HG03139 (cell line): ENCODE measurements at regions not wholly inside any gene's neighbourhood (a gene's known extent, or its start where the extent isn't known, plus 50 kb on each side); places are given as distances from the start of the nearest gene placed in this dataset.

Experiments used
- ATAC-seq: cut with Tn5 transposase; IDR thresholded peaks from one replicate; pipeline ENCODE4 v1.9.1; 2021; ENCODE audit not compliant: unreplicated experiment

DNA sequence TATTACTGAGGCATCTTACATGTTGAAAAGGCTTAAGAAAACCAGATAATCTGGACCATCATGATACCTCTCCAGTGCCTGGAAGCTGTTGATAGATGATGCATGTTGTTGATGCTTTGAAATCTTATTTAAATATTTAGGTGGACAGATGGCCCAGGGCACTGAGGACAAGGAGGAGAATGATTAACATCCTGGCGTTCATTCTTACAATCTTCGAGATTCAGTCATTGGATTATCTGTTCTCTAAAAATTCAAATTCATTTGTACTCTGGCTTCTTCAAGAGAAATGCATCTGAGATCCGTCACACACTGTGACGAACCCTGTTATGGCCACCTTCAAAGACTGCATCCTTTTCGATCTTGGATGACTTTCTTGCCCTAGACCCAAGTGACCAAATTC lies 121.3 kb upstream of the IGF1 start:
- ATAC-seq = no peak

DNA sequence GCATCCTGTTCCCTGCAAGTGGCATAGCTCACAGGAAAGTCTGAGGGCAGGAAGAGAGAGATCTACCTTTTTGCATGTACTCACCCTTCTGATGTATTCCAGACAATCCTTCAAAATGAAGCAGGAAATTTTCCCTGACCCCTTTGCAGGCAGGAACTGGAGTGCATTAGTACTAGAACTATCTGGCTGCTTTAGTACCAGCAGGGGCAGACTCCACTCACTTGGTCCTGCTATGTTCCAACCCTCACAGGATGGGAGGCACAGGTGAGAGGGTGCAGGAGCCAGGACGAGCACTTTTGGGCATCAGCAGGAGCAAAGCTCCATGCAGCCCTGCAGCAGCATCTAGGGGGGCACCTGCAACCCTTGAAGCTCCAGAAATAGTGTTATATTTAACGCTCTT lies 116.3 kb upstream of the IGF1 start:
- no peak for ATAC-seq

DNA sequence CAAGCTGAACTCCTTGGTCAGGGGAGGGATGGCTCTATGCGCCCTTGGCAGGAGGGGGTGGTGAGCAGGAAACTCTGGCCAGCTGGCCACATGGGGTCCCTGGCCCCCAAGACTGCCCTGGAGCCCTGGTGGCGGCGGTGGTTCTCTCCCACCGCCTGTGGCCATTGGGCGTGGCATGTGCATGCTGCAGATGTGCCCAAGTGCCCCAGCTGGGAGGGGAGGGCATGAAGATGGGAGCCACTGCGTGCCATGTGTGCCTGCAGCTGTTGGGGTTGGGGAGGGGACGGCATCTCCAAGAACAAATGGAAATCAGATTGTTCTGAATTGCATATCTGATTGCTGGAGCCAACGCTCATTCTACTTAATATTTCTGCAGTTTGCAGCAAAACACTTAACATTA lies 115.7 kb upstream of the IGF1 start:
- ATAC-seq = no peak

DNA sequence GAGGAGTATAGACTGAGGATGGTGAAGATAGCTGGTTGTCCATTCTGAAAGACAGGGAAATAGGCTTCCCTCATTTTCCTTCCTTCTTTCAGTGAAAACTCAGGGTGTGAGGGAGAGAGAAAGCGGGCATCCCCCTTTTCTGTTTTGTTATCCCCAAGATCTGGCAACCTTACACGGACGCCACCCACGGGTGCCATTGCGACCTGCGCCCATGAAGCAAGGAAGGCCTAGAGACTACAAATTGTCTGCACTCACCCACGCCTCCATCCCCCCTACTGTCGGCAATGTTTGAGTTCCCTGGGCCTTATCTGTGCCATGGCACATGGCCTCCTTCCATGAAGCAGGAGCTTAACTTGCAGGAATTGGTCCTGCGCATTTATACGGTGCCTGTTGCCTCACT lies 115.0 kb upstream of the IGF1 start:
- no peak for ATAC-seq

DNA sequence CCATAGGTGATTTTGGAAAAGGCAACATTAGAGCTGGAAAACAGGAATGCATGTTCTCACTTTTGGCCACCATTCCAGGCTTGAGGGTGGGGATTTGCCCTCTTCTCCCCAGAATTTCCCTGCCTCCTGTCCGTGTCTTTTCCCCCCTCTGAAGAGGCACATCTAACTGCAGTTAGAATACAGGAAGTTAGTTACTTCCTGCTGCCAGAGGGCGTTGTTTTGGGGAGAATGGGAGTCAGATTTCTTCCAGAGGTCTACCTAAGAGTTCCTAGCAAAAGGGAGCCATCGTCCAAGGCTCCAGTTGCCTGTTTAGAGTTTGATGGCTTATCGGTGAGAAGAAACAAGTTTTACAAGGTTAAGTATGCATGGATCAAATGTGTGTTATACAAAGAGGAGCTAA lies 112.8 kb upstream of the IGF1 start:
- no peak for ATAC-seq

DNA sequence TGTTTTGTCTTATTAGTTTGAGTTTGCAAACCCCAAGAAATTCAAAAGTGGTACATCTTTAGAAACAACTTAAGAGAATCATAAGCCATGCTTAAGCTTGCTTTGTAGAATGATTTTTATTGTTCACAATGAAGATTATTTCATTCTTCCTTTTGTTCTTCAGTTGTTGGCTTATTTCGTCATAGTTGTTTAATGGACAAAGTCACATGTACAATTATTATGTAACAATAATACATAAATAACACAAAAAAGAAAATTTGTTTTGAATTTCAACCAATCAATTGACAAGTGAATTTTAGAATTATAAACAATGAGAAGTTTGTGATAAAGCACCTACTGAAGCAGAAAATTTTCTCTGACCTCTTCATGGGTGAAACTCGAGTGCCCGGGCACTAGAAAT lies 111.8 kb upstream of the IGF1 start:
- no peak for ATAC-seq

DNA sequence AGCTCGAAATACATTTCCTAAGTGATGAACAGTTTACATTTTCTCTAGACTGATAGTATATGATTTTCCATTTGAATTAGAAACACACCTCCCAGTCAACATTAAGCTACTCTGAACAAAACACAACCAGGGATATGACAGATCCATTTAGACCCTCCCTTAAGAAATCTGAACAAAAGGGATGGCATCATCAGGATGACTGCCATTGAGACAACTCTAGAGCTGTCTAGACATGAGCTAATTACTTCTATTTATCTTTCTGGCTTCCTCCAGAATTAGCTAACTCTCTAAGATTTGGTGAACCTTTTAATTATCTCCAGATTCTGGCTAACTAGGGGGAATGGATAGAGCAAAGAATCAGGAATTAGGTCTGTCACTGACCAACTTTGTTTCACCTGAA lies 92.9 kb upstream of the IGF1 start:
- ATAC-seq = no peak

DNA sequence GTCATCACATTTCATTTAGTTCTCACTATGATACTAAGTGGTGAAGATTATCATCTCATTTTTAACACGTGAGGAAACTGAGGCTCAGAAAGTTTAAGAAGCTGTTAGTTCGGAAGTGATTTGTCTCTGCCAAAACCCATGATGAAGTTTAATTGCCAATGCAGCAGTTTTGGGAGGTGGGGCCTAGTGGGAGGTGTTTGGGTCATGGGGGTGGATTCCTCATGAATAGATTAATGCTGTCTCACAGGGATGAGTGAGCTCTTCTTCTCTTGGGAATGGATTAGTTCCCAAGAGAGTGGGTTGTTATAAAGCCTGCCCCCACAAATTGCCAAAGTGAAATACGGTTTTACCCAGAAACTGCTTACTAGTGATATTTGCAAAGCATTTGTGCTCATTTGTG lies 91.5 kb upstream of the IGF1 start:
- ATAC-seq = no peak

DNA sequence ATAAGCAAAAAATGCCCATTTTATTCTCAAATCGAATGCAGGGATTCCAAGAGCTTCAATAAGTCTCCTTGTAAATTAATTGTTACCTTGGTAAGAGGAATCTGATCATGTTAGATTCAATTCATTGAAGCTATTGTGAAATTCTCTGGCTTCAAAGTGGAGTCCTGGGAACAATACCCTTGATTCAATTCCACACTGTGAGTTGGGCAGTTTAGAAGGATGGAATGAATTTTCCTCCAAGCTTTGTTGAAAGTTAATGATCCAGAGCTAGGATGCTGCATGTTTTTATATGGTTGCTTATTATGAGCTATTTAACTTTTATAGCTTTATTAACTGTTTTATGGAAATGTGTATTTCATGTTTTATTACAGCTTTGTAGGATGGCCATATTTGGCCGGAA lies 89.9 kb upstream of the IGF1 start:
- ATAC-seq = no peak

DNA sequence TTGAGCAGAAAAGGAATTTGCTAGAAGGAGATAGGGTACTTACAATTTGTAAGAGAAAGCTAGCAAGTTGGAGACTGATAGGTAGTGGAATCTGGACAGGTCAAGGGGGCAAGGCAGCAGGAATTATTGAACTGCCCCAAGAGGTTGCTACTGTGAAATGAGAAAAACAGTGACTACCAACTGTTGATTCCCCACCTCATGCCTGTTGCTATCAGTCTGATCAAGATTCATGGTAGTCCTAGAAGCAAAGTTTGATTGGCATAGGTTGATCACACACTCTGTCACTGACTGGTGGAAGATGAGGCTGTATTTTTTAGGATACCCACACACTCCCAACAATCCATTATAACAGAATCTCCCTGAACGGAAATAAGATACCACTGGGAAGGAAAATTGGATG lies 89.4 kb upstream of the IGF1 start:
- no peak for ATAC-seq

DNA sequence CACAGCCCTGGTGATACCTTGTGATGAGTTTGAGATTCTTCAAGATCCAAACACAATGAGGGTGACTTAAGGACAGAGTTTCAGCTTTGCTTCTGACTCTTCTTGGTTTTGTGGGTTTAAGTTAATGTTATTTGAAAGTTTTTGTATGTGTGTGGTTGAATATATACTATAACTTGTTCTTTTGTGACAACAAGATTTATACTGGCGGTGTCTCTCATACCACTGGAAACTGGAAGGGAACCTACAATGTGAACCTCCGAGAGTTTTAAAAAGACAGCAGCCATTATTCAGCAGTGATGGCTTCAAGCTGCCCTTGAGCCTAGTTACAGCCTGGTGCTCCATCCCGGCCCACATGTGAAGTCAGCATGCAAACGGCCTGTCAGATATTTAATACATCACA lies 87.9 kb upstream of the IGF1 start:
- ATAC-seq = no peak

DNA sequence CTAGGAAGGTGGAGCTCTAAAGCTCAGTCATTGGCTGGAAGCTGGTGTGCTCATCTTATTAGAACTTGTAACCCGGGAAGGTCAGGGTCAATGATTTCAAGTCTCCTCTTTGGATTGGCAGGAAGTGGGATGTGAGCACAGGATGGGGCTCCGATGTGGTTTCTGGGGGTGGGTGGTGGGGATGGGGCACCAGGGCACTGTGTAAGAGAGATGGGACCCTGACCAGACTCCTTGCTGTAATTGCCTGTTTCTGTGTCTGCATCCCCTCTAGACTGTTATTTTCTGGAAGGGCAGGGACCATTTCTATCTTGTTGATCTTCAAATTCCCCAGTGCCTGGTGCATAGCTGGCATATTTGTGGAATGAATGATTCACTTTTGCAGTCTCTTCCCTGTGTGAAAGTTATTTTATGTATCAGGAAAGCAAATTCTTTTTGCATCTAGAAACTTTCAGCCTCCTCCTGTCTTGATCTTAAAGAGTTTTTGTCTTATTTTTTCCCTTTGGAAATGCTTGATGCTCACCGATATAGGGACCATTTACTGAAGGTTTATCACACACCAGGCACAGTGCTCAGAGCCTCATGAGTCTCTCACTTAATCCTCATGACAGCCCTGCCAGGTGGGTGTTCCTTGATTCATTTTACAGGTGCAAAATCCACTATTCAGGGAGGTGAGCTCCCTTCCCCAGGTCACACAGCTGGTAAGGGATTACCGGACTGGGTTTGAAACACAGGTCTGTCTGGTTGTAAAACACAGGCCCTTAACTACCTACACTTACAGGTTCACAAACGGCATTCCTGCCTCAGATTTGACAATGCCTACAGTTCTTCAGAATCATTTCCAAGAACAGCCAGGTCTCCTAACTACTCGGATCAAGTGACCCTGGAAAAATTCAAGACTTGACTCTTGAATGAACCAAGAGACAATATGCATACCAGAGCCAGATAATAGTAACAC lies 86.9 kb upstream of the IGF1 start:
- no peak for ATAC-seq

DNA sequence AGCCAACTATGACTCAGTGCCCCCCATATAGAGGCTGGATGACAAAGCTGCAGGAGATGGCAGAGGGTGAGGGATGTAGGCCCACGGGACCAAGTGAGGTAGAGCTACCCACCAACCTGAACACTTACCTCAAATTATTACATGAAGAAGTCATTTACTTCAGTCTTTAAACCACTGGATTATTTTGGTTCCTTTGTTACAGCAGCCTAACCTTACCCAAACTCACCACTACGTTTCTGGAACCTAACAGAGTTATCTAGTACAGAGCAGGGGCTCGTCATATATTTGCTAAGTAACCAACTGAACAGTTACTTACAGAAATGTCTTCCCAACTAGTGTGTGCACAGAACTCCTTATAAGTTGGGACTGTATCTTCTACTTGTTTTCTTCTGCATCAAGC lies 85.2 kb upstream of the IGF1 start:
- ATAC-seq = no peak

DNA sequence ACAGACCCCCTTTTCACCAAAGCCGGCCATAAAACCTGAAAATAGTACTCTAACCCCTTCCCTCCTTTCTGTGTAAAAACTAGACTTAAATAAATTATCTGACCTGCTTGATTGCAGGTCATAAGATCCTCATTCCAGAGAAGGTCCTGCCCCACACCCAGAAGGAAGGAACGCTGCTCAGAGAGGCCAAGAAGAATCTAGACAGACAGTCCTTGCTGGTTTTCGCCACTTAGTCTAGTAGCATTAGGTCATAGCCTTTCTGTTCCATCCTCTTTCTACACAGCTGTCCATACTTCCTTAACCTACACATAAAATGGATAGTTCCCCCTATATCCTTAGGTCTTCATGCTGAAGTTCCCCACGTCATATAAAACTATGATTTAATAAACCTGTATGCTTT lies 83.7 kb upstream of the IGF1 start:
- no peak for ATAC-seq

DNA sequence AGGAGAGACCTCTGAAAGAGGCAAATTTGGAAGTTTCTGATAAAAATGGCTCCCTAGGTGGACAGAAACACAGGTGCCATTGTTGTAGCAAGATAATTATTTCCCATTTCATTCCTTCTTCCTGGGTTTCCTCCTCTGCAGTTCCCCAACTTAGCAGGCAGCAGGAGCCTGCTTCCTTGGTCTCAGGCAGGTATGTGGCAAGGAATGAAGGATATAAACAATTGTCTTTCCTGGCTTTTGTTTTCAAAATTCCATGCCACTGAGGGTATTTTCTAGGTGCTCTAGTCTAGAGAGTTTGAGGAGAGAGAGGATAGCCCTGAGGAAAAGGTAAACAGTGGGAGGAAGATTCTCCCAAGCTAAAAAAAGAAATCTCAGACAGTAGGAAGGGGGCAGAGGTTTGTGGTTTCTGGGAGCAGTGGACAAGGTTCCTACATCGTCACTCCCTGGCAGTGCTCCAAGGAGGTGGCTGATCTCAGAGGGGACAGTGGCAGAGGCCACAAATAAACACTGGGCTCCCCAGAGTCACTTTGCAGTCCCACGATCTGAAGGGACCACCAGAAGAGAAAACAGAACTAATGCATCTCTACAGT lies 82.6 kb upstream of the IGF1 start:
- ATAC-seq = no peak

DNA sequence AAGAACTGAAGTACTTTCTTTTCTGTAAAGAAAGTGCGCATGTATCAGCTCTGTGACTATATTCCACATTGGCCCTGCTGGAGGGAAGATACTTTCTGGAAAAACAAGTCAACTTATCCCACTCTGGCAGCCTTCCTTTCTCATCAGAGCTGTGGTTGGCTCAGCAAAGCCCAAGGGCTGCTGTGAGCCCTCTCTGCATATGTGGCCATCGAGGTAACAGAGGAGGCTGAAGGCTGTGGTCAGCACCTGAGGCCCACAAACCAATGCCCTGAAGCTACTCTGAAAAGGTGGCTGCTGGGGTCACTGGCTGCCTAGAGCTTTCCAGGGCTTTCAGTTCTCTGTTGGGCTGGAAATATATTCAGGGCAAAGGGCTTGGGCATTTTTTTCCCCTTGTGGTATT lies 70.8 kb upstream of the IGF1 start:
- ATAC-seq = no peak

DNA sequence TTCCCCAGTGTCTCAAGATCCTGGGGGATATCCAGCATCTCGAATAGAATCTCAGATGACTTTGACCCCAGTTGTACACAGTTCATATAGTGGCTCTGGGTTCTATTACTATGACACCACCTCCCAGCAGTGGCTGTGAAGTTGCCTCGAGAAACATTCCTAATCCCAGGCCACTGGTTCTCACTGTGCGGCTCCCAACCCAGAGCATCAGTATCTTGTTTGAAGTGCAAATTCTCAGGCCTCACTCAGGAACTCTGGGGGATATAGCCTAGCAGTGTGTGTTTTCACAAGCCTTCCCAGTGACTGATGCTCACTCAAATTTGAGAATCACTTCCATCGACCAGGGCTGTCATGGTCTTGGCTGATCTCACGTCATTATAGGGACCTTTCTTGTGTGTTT lies 69.3 kb upstream of the IGF1 start:
- no peak for ATAC-seq

DNA sequence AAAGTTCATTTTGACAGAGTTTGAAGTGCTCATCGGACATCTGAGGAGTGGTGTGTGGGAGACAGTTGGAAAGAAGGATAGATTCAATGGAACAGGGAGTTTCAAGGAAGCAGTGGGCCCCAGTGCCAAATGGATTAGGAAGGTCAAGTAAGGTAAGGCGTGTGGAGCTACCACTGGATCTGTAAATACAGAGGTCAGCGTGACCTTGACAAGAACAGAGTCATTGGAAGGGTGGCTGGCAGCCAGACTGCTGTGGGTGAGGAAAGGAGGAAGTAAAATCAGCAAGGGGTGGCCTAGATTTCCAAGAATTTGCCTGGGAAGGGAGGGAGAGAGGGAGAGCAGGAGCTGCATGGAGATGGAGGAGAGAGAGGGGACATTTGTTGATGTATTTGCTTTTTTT lies 68.2 kb upstream of the IGF1 start:
- no peak for ATAC-seq

DNA sequence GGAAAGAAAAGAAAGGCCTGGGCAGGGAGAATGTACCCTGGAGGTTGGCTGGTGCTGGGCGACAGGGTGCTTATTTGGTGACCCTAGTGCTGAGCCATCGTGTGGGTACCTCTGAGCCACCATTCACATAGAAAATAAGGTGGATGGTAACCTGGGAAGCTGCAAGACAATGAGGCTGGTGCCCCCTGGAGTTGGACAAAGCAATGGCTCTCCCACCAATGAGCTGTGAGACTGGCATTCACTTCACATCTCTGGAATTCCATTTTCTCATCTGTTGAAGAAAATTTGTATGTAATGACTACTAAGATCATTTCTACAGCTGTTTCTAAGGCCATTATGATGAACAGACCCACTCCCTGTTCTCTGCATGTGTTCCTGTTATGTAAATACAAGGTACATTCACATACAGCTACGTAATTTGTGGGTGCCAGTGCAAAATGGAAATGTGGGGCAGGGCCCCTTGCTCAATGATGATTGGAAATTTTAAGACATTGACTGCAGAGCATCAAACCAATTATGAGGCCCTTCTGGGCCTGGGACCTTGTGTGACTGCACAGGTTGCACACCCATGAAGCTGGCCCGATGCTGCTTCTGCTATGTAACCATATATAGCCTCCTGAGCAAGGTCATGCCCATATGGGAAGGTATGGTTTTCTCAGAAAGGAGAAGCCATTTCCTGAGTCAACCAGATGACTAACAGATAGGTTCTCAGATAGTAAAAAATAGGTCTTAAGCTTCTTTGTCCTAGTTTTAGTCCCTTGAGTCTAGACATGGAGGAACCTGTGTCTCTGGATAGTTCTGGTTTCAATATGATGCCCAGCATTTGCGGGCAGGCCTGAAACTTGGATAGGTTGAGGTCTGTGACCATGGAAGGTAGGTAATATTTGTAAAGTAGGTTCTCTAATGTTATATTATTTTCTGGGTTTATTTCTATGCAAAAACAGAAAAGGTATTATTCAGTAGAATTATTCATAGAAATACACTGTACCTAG lies 63.4 kb upstream of the IGF1 start:
- no peak for ATAC-seq

DNA sequence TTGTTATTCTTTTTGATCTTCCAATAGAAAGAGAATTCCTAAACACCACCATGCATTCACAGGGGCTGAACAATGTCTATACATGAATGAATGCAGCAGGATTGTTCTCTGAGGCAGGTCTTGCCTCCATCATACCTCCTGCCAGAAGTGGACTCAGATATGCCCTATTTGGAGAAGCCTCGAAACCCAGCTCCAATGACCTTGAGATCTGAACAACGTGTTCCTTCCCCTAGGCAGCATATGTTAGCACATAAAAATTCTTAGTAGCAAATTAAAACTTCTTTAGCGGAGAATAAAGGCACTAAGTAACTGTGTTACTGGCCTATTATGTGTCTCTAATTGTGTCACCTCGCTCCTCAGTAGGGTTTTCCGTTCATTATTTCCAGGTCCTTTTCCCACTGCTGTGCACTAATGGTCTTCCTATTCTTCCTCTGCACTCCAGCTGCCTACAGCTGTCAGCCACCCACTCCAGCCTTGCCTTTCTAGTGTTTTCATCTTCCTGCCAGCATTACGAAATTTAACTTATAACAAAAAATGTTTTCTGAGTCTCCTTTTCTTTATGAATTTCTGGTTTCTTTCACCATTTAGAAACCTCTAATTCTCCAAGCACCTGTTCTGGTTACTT lies 62.6 kb upstream of the IGF1 start:
- no peak for ATAC-seq

DNA sequence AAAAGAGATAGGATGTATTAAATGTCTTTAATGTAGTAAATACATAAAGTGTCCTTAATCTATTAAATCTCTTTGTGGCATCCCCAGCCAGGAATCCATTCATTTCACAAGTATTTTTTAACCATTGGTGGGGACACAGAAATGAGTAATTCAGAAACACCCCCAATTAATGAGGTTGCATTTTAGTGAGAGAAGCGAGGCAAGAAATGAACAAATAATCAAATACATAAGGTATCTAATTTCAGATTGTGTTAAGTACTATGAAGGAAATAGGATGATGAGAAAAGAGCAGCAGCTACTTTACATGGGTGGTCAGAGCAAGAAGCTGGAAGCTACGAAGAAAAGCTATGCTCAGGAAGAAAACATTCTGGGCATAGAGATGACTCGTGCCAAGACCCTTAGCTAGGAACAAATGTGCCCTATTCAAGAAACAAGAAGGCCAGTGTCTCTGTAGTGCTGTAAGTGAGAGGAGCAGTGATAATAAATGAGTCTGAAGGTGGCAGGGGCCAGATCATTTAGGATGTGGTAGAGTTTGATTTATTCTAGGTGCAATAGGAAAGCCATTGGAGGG lies 60.5 kb upstream of the IGF1 start:
- ATAC-seq = no peak
